ENCODE measurements at regions not wholly inside any gene's neighbourhood (a gene's known extent, or its start where the extent isn't known, plus 50 kb on each side); places are given as distances from the start of the nearest gene placed in this dataset.

GRCh38 chr14:61178226-61179060, 102.7 kb downstream of the TMEM30B start:
- peak; percentile 95 for DNase-seq (ENCODE audit: unreplicated experiment)
- intact Hi-C loops (cut with micrococcal nuclease): loop anchor here (10.0 kb wide), 1 partner anchor 74 kb away; no protein-coding TSS in a partner anchor
- Mint-ChIP-seq H3K9me3 (ENCODE audit: unreplicated experiment) (no peaks in the 10 kb centered on the region), H3K27ac (ENCODE audit: low read depth, unreplicated experiment) (peak overlapping the region; percentile 64), H3K4me1 (ENCODE audit: insufficient read depth, unreplicated experiment) (peaks cover 28% of the 10 kb centered on the region), H3K4me3 (ENCODE audit: unreplicated experiment) (peak overlapping the region; percentile 44), H3K36me3 (ENCODE audit: insufficient read depth, unreplicated experiment) (peaks cover 3% of the 10 kb centered on the region), H3K27me3 (ENCODE audit: insufficient read depth, unreplicated experiment) (no peaks in the 10 kb centered on the region)
- no peak for TF ChIP-seq CTCF (IDR thresholded peaks at IDR 0.05; ENCODE audit: unreplicated experiment)
- CTCF ChIA-PET: interaction anchor here (1.0 kb wide), 1 partner anchor 19 kb away, joined by 3 read pairs; no protein-coding TSS in a partner anchor
- BruUV-seq (replicated peaks): TSS peak; percentile 56
- POLR2A ChIA-PET: interaction anchor here (0.6 kb wide), 1 partner anchor 598 kb away, joined by 3 read pairs; no protein-coding TSS in a partner anchor

DNA sequence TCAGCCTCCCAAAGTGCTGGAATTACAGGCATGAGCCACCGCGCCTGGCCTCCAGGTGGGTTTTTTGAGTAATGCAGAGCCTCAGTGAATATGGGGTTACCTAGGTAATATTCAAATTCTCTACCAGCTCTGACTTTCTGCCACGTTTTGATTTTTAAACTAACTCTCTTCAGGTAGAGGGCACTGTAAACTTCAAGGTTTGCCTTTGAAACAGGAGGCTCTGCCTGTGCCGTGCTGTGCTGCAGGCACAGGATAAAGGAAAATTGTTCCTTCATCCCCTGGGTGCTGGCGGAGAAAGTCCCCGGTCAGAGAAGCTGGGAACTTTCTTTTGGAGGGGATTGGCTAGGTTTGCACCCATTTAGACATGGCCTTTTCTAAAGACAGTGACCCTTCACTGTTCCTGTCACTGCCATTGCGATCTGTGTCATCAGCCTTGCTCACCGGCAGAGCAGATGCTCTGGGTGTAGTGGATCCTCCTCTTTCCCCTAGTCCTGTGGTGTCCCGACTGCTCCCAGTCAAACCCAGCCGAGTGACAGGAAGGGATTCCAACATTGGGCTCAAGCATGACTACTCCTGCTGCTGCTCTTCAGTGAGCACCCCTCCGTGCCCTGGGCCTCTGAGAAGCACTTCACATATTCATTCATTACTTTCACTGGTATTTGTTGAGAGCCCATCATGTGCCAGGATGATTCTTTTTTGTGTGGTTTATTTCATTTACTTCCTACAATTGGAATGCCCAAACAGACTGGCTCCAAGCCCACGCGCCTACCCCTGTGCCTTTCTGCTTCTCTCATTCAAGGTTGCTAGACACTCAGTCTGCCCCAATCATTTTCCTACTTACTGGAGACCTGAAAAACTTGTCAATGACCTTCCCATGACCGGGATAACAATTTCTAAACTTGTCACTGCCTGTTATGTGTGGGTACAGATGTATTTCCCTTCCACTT, 103.6 kb downstream of the TMEM30B start:
- Mint-ChIP-seq H3K36me3 (ENCODE audit: insufficient read depth, unreplicated experiment) (no peaks in the 10 kb centered on the region), H3K9me3 (ENCODE audit: unreplicated experiment) (no peaks in the 10 kb centered on the region), H3K4me3 (ENCODE audit: unreplicated experiment) (peak overlapping the region; percentile 44), H3K27ac (ENCODE audit: low read depth, unreplicated experiment) (peak overlapping the region; percentile 64), H3K4me1 (ENCODE audit: insufficient read depth, unreplicated experiment) (peaks cover 28% of the 10 kb centered on the region), H3K27me3 (ENCODE audit: insufficient read depth, unreplicated experiment) (no peaks in the 10 kb centered on the region)
- DNase-seq (ENCODE audit: unreplicated experiment): peak; percentile 26
- POLR2A ChIA-PET: interaction anchor here (0.6 kb wide), 1 partner anchor 598 kb away, joined by 3 read pairs; no protein-coding TSS in a partner anchor
- TF ChIP-seq CTCF (IDR thresholded peaks at IDR 0.05; ENCODE audit: unreplicated experiment): no peak
- CTCF ChIA-PET: interaction anchor here (0.6 to 1.0 kb wide), 3 partner anchors 20 to 67 kb away, joined by 3 read pairs; no protein-coding TSS in a partner anchor
- intact Hi-C loops (cut with micrococcal nuclease): loop anchor here (10.0 kb wide), 1 partner anchor 73 kb away; no protein-coding TSS in a partner anchor
- BruUV-seq (replicated peaks): no TSS peak

- H3K4me1 Mint-ChIP-seq (ENCODE audit: insufficient read depth, unreplicated experiment): peaks cover 28% of the 10 kb centered on the region
- H3K36me3 Mint-ChIP-seq (ENCODE audit: insufficient read depth, unreplicated experiment): no peaks in the 10 kb centered on the region
- H3K9me3 Mint-ChIP-seq (ENCODE audit: unreplicated experiment): no peaks in the 10 kb centered on the region
- CTCF ChIA-PET: no interaction called here
- DNase-seq (ENCODE audit: unreplicated experiment): no peak
- no peaks in the 10 kb centered on the region for H3K27me3 Mint-ChIP-seq (ENCODE audit: insufficient read depth, unreplicated experiment)
- no TSS peak for BruUV-seq (replicated peaks)
- intact Hi-C loops (cut with micrococcal nuclease): loop anchor here (10.0 kb wide), 1 partner anchor 72 kb away; no protein-coding TSS in a partner anchor
- POLR2A ChIA-PET: interaction anchor here (2.7 kb wide), 1 partner anchor 32 kb away, joined by 8 read pairs; no protein-coding TSS in a partner anchor
- no peak for TF ChIP-seq CTCF (IDR thresholded peaks at IDR 0.05; ENCODE audit: unreplicated experiment)
- H3K27ac Mint-ChIP-seq (ENCODE audit: low read depth, unreplicated experiment): no peak overlapping the region
- no peak overlapping the region for H3K4me3 Mint-ChIP-seq (ENCODE audit: unreplicated experiment)
These were observed 104.5 kb downstream of the TMEM30B start for GRCh38 chr14:61176686-61177085.

Measured in MCF 10A (cell line).